ENCODE measurements at regions not wholly inside any gene's neighbourhood (a gene's known extent, or its start where the extent isn't known, plus 50 kb on each side); places are given as distances from the start of the nearest gene placed in this dataset.

GRCh38 chr2:166805753-166806152, 82.5 kb upstream of the XIRP2 start:
- TF ChIP-seq POLR2A (IDR thresholded peaks at IDR 0.05), result no peak
- TF ChIP-seq CTCF (IDR thresholded peaks at IDR 0.05 in 4 of 5, conservative IDR thresholded peaks at IDR 0.05 in 1 of 5), result no peak
